H9 (cell line): ENCODE measurements at regions not wholly inside any gene's neighbourhood (a gene's known extent, or its start where the extent isn't known, plus 50 kb on each side); places are given as distances from the start of the nearest gene placed in this dataset.

Experiments used
- DNase-seq: peaks from one replicate; pipeline ENCODE4 v3.0.0-alpha.2; 2017
- H2AFZ ChIP-seq: one replicate; pipeline ENCODE4 v1.6.1; 2013; ENCODE audit warnings: mild to moderate bottlenecking, low read length, control low read depth, moderate library complexity
- H2AK5ac ChIP-seq: 2 replicates; pipeline ENCODE4 v1.6.1; 2013; ENCODE audit warnings: low read length, control low read depth, mixed read lengths; ENCODE audit not compliant: insufficient read length
- H2BK120ac ChIP-seq: one replicate; pipeline ENCODE4 v1.6.1; 2013; ENCODE audit warnings: low read depth, mild to moderate bottlenecking, low read length, control low read depth, inconsistent platforms; ENCODE audit not compliant: poor library complexity, severe bottlenecking
- H2BK12ac ChIP-seq: 2 replicates; pipeline ENCODE4 v1.6.1; 2013; ENCODE audit warnings: low read length, control low read depth, mixed read lengths, low read depth; ENCODE audit not compliant: insufficient read length
- H2BK15ac ChIP-seq: 2 replicates; pipeline ENCODE4 v1.6.1; 2013; ENCODE audit warnings: low read depth, low read length, control low read depth
- H2BK20ac ChIP-seq: one replicate; pipeline ENCODE4 v1.6.1; 2013; ENCODE audit warnings: low read depth, mild to moderate bottlenecking, low read length, control low read depth, inconsistent platforms; ENCODE audit not compliant: poor library complexity, severe bottlenecking
- H2BK5ac ChIP-seq: 2 replicates; pipeline ENCODE4 v1.6.1; 2013; ENCODE audit warnings: low read length, control low read depth, mixed read lengths; ENCODE audit not compliant: insufficient read length
- H3K14ac ChIP-seq: 2 replicates; pipeline ENCODE4 v1.6.1; 2013; ENCODE audit warnings: low read length, control low read depth; ENCODE audit not compliant: insufficient read depth
- H3K18ac ChIP-seq: 2 replicates; pipeline ENCODE4 v1.6.1; 2013; ENCODE audit warnings: low read depth, mild to moderate bottlenecking, mixed read lengths, low read length, control low read depth; ENCODE audit not compliant: insufficient read length
- H3K23ac ChIP-seq: 2 replicates; pipeline ENCODE4 v1.6.1; 2013; ENCODE audit warnings: low read length, control low read depth, mixed read lengths, low read depth; ENCODE audit not compliant: insufficient read length
- H3K23me2 ChIP-seq: 2 replicates; pipeline ENCODE4 v1.6.1; 2013; ENCODE audit warnings: low read depth, mild to moderate bottlenecking, mixed read lengths, low read length, control low read depth; ENCODE audit not compliant: insufficient read length, poor library complexity, severe bottlenecking
- H3K27ac ChIP-seq: 2 replicates; pipeline ENCODE4 v1.5.1; 2013; ENCODE audit warnings: low read length, control low read depth, mixed read lengths, low read depth; ENCODE audit not compliant: insufficient read length
- H3K27me3 ChIP-seq: 2 replicates; pipeline ENCODE4 v1.6.1; 2013; ENCODE audit warnings: low read length, control low read depth, inconsistent platforms; ENCODE audit not compliant: insufficient read depth
- H3K4ac ChIP-seq: 2 replicates; pipeline ENCODE4 v1.6.1; 2013; ENCODE audit warnings: low read depth, mild to moderate bottlenecking, control low read depth, inconsistent platforms, low read length, moderate library complexity
- H3K4me1 ChIP-seq: 2 replicates; pipeline ENCODE4 v1.6.1; 2013; ENCODE audit warnings: low read length, control low read depth, inconsistent platforms; ENCODE audit not compliant: insufficient read depth
- H3K4me2 ChIP-seq: 2 replicates; pipeline ENCODE4 v1.6.1; 2013; ENCODE audit warnings: low read length, control low read depth, mixed read lengths; ENCODE audit not compliant: insufficient read length, insufficient read depth
- H3K56ac ChIP-seq: 2 replicates; pipeline ENCODE4 v1.6.1; 2013; ENCODE audit warnings: low read depth, mild to moderate bottlenecking, mixed read lengths, low read length, control low read depth; ENCODE audit not compliant: insufficient read length
- H3K79me1 ChIP-seq: 2 replicates; pipeline ENCODE4 v1.6.1; 2013; ENCODE audit warnings: low read depth, mild to moderate bottlenecking, moderate library complexity, low read length, control low read depth, inconsistent platforms; ENCODE audit not compliant: insufficient read depth, poor library complexity, severe bottlenecking
- H3K79me2 ChIP-seq: 2 replicates; pipeline ENCODE4 v1.6.1; 2013; ENCODE audit warnings: low read length, control low read depth, inconsistent platforms; ENCODE audit not compliant: insufficient read depth
- H3K9ac ChIP-seq: 2 replicates; pipeline ENCODE4 v1.6.1; 2013; ENCODE audit warnings: low read length, control low read depth, mixed read lengths; ENCODE audit not compliant: insufficient read length; ENCODE audit errors: extremely low read depth
- H3K9me3 ChIP-seq: one replicate; pipeline ENCODE4 v1.6.1; 2013; ENCODE audit warnings: low read depth, low read length, inconsistent platforms; ENCODE audit not compliant: control insufficient read depth
- H3T11ph ChIP-seq: one replicate; pipeline ENCODE4 v1.6.1; 2013; ENCODE audit warnings: mild to moderate bottlenecking, low read length, control low read depth, inconsistent platforms
- H4K20me1 ChIP-seq: one replicate; pipeline ENCODE4 v1.6.1; 2013; ENCODE audit not compliant: control insufficient read depth, insufficient read length, insufficient read depth
- H4K5ac ChIP-seq: 2 replicates; pipeline ENCODE4 v1.6.1; 2013; ENCODE audit warnings: low read depth, mild to moderate bottlenecking, mixed read lengths, low read length, control low read depth; ENCODE audit not compliant: insufficient read length
- H4K8ac ChIP-seq: replicated peaks from 2 replicates; pipeline ENCODE4 v1.6.1; 2013; ENCODE audit warnings: low read length, control low read depth, mixed read lengths, low read depth; ENCODE audit not compliant: insufficient read length
- H4K91ac ChIP-seq: 2 replicates; pipeline ENCODE4 v1.6.1; 2013; ENCODE audit warnings: low read depth, mild to moderate bottlenecking, moderate library complexity, mixed read lengths, low read length, control low read depth; ENCODE audit not compliant: insufficient read length
- H3K27ac Mint-ChIP-seq, 3 experiments: 2 replicates in 2 of 3; 3 replicates in 1 of 3; pipeline ENCODE4 v1.8.0; 2020 to 2021; ENCODE audit warnings: mixed read lengths in 3 of 3, mild to moderate bottlenecking in 1 of 3, moderate library complexity in 1 of 3
- H3K27me3 Mint-ChIP-seq: 2 replicates; pipeline ENCODE4 v1.8.0; 2021; ENCODE audit warnings: low read depth, mild to moderate bottlenecking, moderate library complexity, mixed read lengths
- H3K36me3 Mint-ChIP-seq, 3 experiments: 2 replicates in 2 of 3; 3 replicates in 1 of 3; pipeline ENCODE4 v1.8.0; 2020 to 2021; ENCODE audit warnings: low read depth in 3 of 3, mixed read lengths in 3 of 3; ENCODE audit not compliant: insufficient read depth in 1 of 3
- H3K4me1 Mint-ChIP-seq, 2 experiments: 2 replicates each; pipeline ENCODE4 v1.8.0; 2020; ENCODE audit warnings: mixed read lengths in 2 of 2
- H3K4me3 Mint-ChIP-seq, 2 experiments: 2 replicates in 1 of 2; 3 replicates in 1 of 2; pipeline ENCODE4 v1.8.0; 2020 to 2021; ENCODE audit warnings: mild to moderate bottlenecking in 2 of 2, mixed read lengths in 2 of 2, moderate library complexity in 1 of 2
- H3K9me3 Mint-ChIP-seq, 2 experiments: 2 replicates in 1 of 2; 3 replicates in 1 of 2; pipeline ENCODE4 v1.8.0; 2020; ENCODE audit warnings: mild to moderate bottlenecking in 2 of 2, mixed read lengths in 2 of 2, moderate library complexity in 1 of 2
- WGBS: extraction: QIAGEN DNeasy Blood & Tissue Kit; methylation state at CpG from one replicate; pipeline ENCODE4 v1.1.7; 2013; ENCODE audit warnings: missing lambda C conversion rate, low lambda C conversion rate, mixed read lengths; ENCODE audit not compliant: insufficient read length; ENCODE audit errors: extremely low coverage; 5-methylcytosine and 5-hydroxymethylcytosine counted together
- TF ChIP-seq, protein P1 (sequence below): fragments of 200-600 bp; sonication (generic); conservative IDR thresholded peaks from 3 replicates; pipeline ENCODE4 v1.8.0; 2021; ENCODE audit warnings: antibody characterized with exemption, mild to moderate bottlenecking

- no peak overlapping the region for H2BK120ac ChIP-seq
- H3K27me3 ChIP-seq: no peaks in the 10 kb centered on the region
- H3K18ac ChIP-seq: no peak overlapping the region
- H3K23me2 ChIP-seq: no peaks in the 10 kb centered on the region
- no peak overlapping the region for H3K27ac ChIP-seq
- H3K79me2 ChIP-seq: no peaks in the 10 kb centered on the region
- no peak overlapping the region for H3K14ac ChIP-seq
- H4K20me1 ChIP-seq: no peaks in the 10 kb centered on the region
- H4K91ac ChIP-seq: no peak overlapping the region
- H3K79me1 ChIP-seq: no peaks in the 10 kb centered on the region
- H3K4me1 ChIP-seq: no peaks in the 10 kb centered on the region
- WGBS: no CpG with 5 or more reads among the region's 1 CpG
- no peak overlapping the region for H2BK15ac ChIP-seq
- no peak overlapping the region for H2BK12ac ChIP-seq
- H2BK20ac ChIP-seq: no peak overlapping the region
- H3K9ac ChIP-seq: no peak overlapping the region
- H3K4ac ChIP-seq: no peak overlapping the region
- H3K9me3 ChIP-seq: no peaks in the 10 kb centered on the region
- H3K23ac ChIP-seq: no peak overlapping the region
- peaks cover 11 to 26% of the 10 kb centered on the region in 2 experiments for H3K4me1 Mint-ChIP-seq
- H3K27me3 Mint-ChIP-seq: no peaks in the 10 kb centered on the region; the same call in 1 of the 2 replicates
- peaks cover 0 to 8% (median 0%) of the 10 kb centered on the region in 3 experiments; a peak in 2 of 7 replicates for H3K36me3 Mint-ChIP-seq
- no peak overlapping the region for H3K4me3 Mint-ChIP-seq
- no peak overlapping the region for H3K4me2 ChIP-seq
- TF ChIP-seq, protein P1, sequence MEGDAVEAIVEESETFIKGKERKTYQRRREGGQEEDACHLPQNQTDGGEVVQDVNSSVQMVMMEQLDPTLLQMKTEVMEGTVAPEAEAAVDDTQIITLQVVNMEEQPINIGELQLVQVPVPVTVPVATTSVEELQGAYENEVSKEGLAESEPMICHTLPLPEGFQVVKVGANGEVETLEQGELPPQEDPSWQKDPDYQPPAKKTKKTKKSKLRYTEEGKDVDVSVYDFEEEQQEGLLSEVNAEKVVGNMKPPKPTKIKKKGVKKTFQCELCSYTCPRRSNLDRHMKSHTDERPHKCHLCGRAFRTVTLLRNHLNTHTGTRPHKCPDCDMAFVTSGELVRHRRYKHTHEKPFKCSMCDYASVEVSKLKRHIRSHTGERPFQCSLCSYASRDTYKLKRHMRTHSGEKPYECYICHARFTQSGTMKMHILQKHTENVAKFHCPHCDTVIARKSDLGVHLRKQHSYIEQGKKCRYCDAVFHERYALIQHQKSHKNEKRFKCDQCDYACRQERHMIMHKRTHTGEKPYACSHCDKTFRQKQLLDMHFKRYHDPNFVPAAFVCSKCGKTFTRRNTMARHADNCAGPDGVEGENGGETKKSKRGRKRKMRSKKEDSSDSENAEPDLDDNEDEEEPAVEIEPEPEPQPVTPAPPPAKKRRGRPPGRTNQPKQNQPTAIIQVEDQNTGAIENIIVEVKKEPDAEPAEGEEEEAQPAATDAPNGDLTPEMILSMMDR: no peak
- H2AK5ac ChIP-seq: no peak overlapping the region
- no peak overlapping the region for H2BK5ac ChIP-seq
- no peak overlapping the region for H4K8ac ChIP-seq
- peaks cover 2 to 7% of the 10 kb centered on the region in 2 experiments for H3K9me3 Mint-ChIP-seq
- no peak overlapping the region for H2AFZ ChIP-seq
- no peak overlapping the region for H4K5ac ChIP-seq
- H3T11ph ChIP-seq: no peak overlapping the region
- H3K56ac ChIP-seq: no peak overlapping the region
- no peak for DNase-seq
- no peak overlapping the region for H3K27ac Mint-ChIP-seq
Measured at GRCh38 chr2:205937211-205937610, 148.8 kb downstream of the INO80D start.
